CD14-positive monocyte (primary cell): ENCODE measurements at regions not wholly inside any gene's neighbourhood (a gene's known extent, or its start where the extent isn't known, plus 50 kb on each side); places are given as distances from the start of the nearest gene placed in this dataset.

ENCODE experiments used
- DNase-seq, 3 donors: peaks; one replicate each; pipeline ENCODE4 v3.0.0-alpha.2; 2011 to 2022
- H2AFZ ChIP-seq: 2 replicates; pipeline ENCODE4 v1.6.0; 2012; ENCODE audit warnings: mild to moderate bottlenecking, low read depth, low read length, inconsistent platforms; ENCODE audit not compliant: insufficient read depth, poor library complexity, severe bottlenecking
- H3K27ac ChIP-seq, 2 donors: 1 replicate in 1 of 2; 2 replicates in 1 of 2; pipeline ENCODE4 v1.5.1; 2012 to 2013; ENCODE audit warnings: low read length in 2 of 2, control low read depth in 1 of 2, inconsistent platforms in 1 of 2, low read depth in 1 of 2, mild to moderate bottlenecking in 1 of 2
- H3K27me3 ChIP-seq, 2 donors: one replicate each; pipeline versions ENCODE4 v1.6.0 to v1.6.1; 2011 to 2013; ENCODE audit warnings: low read length in 2 of 2; ENCODE audit not compliant: control insufficient read depth in 2 of 2, insufficient read depth in 2 of 2
- H3K36me3 ChIP-seq, 2 donors: replicated peaks in 1 of 2; 1 replicate in 1 of 2; 2 replicates in 1 of 2; pipeline versions ENCODE4 v1.5.1 to v1.6.1; 2012 to 2013; ENCODE audit warnings: low read length in 2 of 2, control low read depth in 1 of 2, inconsistent platforms in 1 of 2, mild to moderate bottlenecking in 1 of 2; ENCODE audit not compliant: insufficient read depth in 2 of 2, control insufficient read depth in 1 of 2
- H3K4me1 ChIP-seq, 2 donors: 1 replicate in 1 of 2; 2 replicates in 1 of 2; pipeline versions ENCODE4 v1.5.1 to v1.6.1; 2012 to 2013; ENCODE audit warnings: low read length in 2 of 2, control low read depth in 1 of 2, inconsistent platforms in 1 of 2, mild to moderate bottlenecking in 1 of 2, moderate library complexity in 1 of 2; ENCODE audit not compliant: insufficient read depth in 2 of 2, control insufficient read depth in 1 of 2
- H3K4me2 ChIP-seq: replicated peaks from 2 replicates; pipeline ENCODE3; 2012; ENCODE audit warnings: low read length, moderate library complexity, mild to moderate bottlenecking; ENCODE audit not compliant: poor library complexity, severe bottlenecking; ENCODE audit errors: extremely low read depth
- H3K4me3 ChIP-seq, 3 experiments: fragments of 200-600 bp in 1 of 3; sonication (generic) in 1 of 3; replicated peaks in 1 of 3; 1 replicate in 2 of 3; 2 replicates in 1 of 3; pipeline ENCODE4 v1.5.1; 2011 to 2013; ENCODE audit warnings: low read length in 3 of 3, mild to moderate bottlenecking in 3 of 3, control low read depth in 2 of 3, low read depth in 2 of 3, inconsistent platforms in 1 of 3, moderate library complexity in 1 of 3
- H3K79me2 ChIP-seq: 2 replicates; pipeline ENCODE4 v1.6.0; 2012; ENCODE audit warnings: mild to moderate bottlenecking, control low read depth, inconsistent platforms, low read length, moderate library complexity; ENCODE audit not compliant: insufficient read depth
- H3K9ac ChIP-seq: 2 replicates; pipeline ENCODE4 v1.6.0; 2017; ENCODE audit warnings: low read length, mild to moderate bottlenecking; ENCODE audit not compliant: insufficient read depth, poor library complexity, severe bottlenecking
- H3K9me3 ChIP-seq, 2 donors: replicated peaks in 1 of 2; 1 replicate in 1 of 2; 2 replicates in 1 of 2; pipeline versions ENCODE4 v1.5.1 to v1.6.1; 2012 to 2013; ENCODE audit warnings: low read length in 2 of 2, control low read depth in 1 of 2; ENCODE audit not compliant: control insufficient read depth in 1 of 2, insufficient read depth in 1 of 2
- H4K20me1 ChIP-seq: 2 replicates; pipeline ENCODE4 v1.6.0; 2012; ENCODE audit warnings: mild to moderate bottlenecking, low read length, control low read depth, moderate library complexity; ENCODE audit not compliant: insufficient read depth
- H3K27ac Mint-ChIP-seq, 7 donors: one replicate each; pipeline ENCODE4 v1.8.0; 2020; ENCODE audit warnings: mild to moderate bottlenecking in 7 of 7, mixed read lengths in 7 of 7, moderate library complexity in 6 of 7, inconsistent platforms in 2 of 7
- H3K27me3 Mint-ChIP-seq, 3 donors: one replicate each; pipeline ENCODE4 v1.8.0; 2021 to 2022; ENCODE audit warnings: low read depth in 3 of 3, mild to moderate bottlenecking in 3 of 3, mixed read lengths in 3 of 3, moderate library complexity in 3 of 3, inconsistent platforms in 1 of 3
- H3K36me3 Mint-ChIP-seq, 2 donors: one replicate each; pipeline ENCODE4 v1.8.0; 2020; ENCODE audit warnings: mixed read lengths in 2 of 2, inconsistent platforms in 1 of 2, mild to moderate bottlenecking in 1 of 2
- H3K4me1 Mint-ChIP-seq: one replicate; pipeline ENCODE4 v1.8.0; 2020; ENCODE audit warnings: mild to moderate bottlenecking, mixed read lengths
- H3K4me3 Mint-ChIP-seq, 2 donors: one replicate each; pipeline ENCODE4 v1.8.0; 2020; ENCODE audit warnings: mild to moderate bottlenecking in 2 of 2, mixed read lengths in 2 of 2, moderate library complexity in 1 of 2
- H3K9me3 Mint-ChIP-seq, 7 donors: one replicate each; pipeline ENCODE4 v1.8.0; 2020 to 2022; ENCODE audit warnings: mixed read lengths in 7 of 7, mild to moderate bottlenecking in 6 of 7, moderate library complexity in 6 of 7, inconsistent platforms in 2 of 7
- WGBS: methylation state at CpG from one replicate; pipeline ENCODE4 v1.1.5; 2013; ENCODE audit warnings: missing lambda C conversion rate; ENCODE audit not compliant: insufficient coverage; 5-methylcytosine and 5-hydroxymethylcytosine counted together
- intact Hi-C, 2 donors: fragments of 100-400 bp; cut with micrococcal nuclease; formaldehyde crosslinking; loops; one replicate each; pipeline versions ENCODE4 v1.15.0 to v1.15.1; 2023
- TF ChIP-seq, protein P1 (sequence below): fragments of 200-600 bp; IDR thresholded peaks from one replicate; pipeline ENCODE4 v1.8.0; 2022; ENCODE audit warnings: antibody characterized with exemption, mild to moderate bottlenecking

DNA sequence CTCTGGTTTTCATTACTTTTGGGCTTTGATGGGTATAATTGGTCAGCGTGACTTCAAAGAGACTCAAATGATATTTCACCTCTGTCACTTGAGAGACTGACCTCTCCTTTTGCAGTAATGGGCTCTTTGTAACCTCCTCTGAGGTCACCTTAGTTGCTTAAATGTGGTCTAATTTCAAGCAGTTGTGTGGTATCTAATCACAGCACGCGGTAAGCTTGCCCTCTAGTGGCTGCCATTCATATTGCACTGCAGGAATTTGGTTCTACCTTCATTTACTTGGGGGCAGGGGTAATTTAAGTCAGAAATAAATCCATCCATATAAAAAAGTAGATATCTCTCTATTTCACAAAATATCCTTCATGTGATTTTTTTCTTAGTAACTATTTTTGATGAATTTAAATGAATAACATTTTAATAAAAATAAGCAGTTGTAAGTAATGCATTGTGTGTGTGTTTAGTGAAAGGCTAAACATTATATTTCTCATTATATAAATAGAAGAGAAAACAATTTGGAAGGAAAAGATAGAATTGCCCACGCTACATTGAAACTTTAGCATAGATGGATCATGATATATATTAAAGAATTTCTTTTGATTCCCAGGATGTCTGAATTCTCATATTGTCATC is 55.0 kb upstream of the ANO3 start:
- Histone ChIP-seq H3K4me3 (no peak overlapping the region), H3K27me3 (peaks cover 0 to 2% of the 10 kb centered on the region in 2 donors), H3K9ac (no peak overlapping the region), H3K9me3 (no peaks in the 10 kb centered on the region), H3K4me2 (no peak overlapping the region), H3K27ac (no peak overlapping the region), H3K36me3 (no peaks in the 10 kb centered on the region), H4K20me1 (no peaks in the 10 kb centered on the region), H3K4me1 (no peaks in the 10 kb centered on the region), H2AFZ (no peak overlapping the region), H3K79me2 (no peaks in the 10 kb centered on the region)
- DNase-seq: peak in 2 of 3 donors; percentile 11 to 32
- H3K27me3 Mint-ChIP-seq: peaks cover 0 to 1% (median 0%) of the 10 kb centered on the region in 3 donors
- H3K36me3 Mint-ChIP-seq: no peaks in the 10 kb centered on the region
- H3K9me3 Mint-ChIP-seq: no peaks in the 10 kb centered on the region
- H3K4me1 Mint-ChIP-seq: no peaks in the 10 kb centered on the region
- no CpG with 5 or more reads among the region's 4 CpGs for WGBS
- intact Hi-C loops: no loop called here
- H3K4me3 Mint-ChIP-seq: no peak overlapping the region
- no peak overlapping the region for H3K27ac Mint-ChIP-seq
- TF ChIP-seq, protein P1, sequence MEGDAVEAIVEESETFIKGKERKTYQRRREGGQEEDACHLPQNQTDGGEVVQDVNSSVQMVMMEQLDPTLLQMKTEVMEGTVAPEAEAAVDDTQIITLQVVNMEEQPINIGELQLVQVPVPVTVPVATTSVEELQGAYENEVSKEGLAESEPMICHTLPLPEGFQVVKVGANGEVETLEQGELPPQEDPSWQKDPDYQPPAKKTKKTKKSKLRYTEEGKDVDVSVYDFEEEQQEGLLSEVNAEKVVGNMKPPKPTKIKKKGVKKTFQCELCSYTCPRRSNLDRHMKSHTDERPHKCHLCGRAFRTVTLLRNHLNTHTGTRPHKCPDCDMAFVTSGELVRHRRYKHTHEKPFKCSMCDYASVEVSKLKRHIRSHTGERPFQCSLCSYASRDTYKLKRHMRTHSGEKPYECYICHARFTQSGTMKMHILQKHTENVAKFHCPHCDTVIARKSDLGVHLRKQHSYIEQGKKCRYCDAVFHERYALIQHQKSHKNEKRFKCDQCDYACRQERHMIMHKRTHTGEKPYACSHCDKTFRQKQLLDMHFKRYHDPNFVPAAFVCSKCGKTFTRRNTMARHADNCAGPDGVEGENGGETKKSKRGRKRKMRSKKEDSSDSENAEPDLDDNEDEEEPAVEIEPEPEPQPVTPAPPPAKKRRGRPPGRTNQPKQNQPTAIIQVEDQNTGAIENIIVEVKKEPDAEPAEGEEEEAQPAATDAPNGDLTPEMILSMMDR: peak; percentile 91

DNA sequence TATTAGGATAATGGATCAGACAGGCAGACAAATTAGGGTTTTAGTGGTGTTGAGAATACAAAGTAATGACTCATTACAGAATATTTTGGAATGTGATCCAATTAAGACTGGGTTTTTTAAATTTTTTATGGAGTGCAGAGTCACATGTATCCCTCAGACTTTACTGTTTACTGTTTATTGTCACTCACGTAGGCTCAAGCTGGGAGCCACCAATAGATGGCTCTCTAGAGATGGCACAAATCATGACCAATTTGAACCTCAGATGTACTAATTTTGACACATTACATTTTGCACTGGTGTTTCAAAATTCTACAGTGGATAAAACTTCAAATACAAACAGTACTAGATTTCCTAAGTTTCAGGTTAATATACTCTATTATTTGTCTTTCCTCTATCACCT is 53.6 kb upstream of the ANO3 start:
- Mint-ChIP-seq H3K9me3 (no peaks in the 10 kb centered on the region), H3K36me3 (no peaks in the 10 kb centered on the region), H3K4me1 (no peaks in the 10 kb centered on the region), H3K4me3 (no peak overlapping the region), H3K27ac (no peak overlapping the region), H3K27me3 (peaks cover 0 to under 1% (median 0%) of the 10 kb centered on the region in 3 donors)
- Histone ChIP-seq H3K79me2 (no peaks in the 10 kb centered on the region), H3K27me3 (peaks cover 0 to 2% of the 10 kb centered on the region in 2 donors), H3K9ac (no peak overlapping the region), H3K4me1 (no peaks in the 10 kb centered on the region), H3K4me2 (no peak overlapping the region), H3K27ac (no peak overlapping the region), H3K36me3 (no peaks in the 10 kb centered on the region), H2AFZ (no peak overlapping the region), H4K20me1 (no peaks in the 10 kb centered on the region), H3K9me3 (no peaks in the 10 kb centered on the region), H3K4me3 (no peak overlapping the region)
- DNase-seq: no peak
- WGBS: no CpG with 5 or more reads among the region's 1 CpG
- TF ChIP-seq, protein P1: no peak
- intact Hi-C loops: no loop called here
